H1 (cell line): ENCODE measurements at regions not wholly inside any gene's neighbourhood (a gene's known extent, or its start where the extent isn't known, plus 50 kb on each side); places are given as distances from the start of the nearest gene placed in this dataset.

ENCODE experiments used
- BRCA1 ChIP-seq: IDR thresholded peaks from 2 replicates; pipeline ENCODE4 v1.6.1; 2012; ENCODE audit warnings: low read depth, low read length, improper control_type of control experiment
- EZH2 ChIP-seq: fragments of 200-600 bp; sonication (generic); IDR thresholded peaks from 2 replicates; pipeline ENCODE4 v1.7.1; 2012; ENCODE audit warnings: low read depth, mild to moderate bottlenecking, moderate library complexity, low read length, inconsistent platforms; ENCODE audit not compliant: severe bottlenecking
- POLR2A ChIP-seq, 2 experiments: IDR thresholded peaks; 1 replicate in 1 of 2; 2 replicates in 1 of 2; pipeline ENCODE4 v1.6.1; 2011; ENCODE audit warnings: low read depth in 2 of 2, low read length in 2 of 2, mild to moderate bottlenecking in 2 of 2; ENCODE audit errors: control extremely low read depth in 1 of 2

GRCh38 chr6:74925683-74926082 is 280.2 kb downstream of the COL12A1 start:
- TF ChIP-seq POLR2A (IDR thresholded peaks at IDR 0.05; ENCODE audit: control extremely low read depth in 1 of 2, low read depth in 2 of 2, low read length in 2 of 2) (no peak), BRCA1 (no peak), EZH2 (no peak)
